ENCODE measurements at regions not wholly inside any gene's neighbourhood (a gene's known extent, or its start where the extent isn't known, plus 50 kb on each side); places are given as distances from the start of the nearest gene placed in this dataset.

DNA sequence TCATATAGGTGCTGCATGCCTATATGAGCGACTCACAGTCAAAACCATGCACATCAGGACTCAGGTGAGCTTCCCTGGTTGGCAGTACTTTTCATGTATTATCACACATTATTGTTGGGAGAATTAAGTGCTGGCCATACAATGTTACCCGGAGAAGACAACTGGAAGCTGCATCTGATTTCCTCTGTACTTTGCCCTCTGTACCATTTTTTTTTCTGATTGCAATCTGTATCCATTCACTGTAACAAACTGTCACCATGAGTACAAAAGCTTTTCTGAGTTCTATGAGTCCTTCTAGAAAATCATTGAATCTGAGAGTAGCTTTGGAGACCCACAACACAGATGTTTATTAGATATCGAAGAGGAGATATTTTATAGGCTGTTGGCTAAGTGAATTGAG, 651.0 kb downstream of the NR2F1-AS1 start:
- TF ChIP-seq, protein P1, sequence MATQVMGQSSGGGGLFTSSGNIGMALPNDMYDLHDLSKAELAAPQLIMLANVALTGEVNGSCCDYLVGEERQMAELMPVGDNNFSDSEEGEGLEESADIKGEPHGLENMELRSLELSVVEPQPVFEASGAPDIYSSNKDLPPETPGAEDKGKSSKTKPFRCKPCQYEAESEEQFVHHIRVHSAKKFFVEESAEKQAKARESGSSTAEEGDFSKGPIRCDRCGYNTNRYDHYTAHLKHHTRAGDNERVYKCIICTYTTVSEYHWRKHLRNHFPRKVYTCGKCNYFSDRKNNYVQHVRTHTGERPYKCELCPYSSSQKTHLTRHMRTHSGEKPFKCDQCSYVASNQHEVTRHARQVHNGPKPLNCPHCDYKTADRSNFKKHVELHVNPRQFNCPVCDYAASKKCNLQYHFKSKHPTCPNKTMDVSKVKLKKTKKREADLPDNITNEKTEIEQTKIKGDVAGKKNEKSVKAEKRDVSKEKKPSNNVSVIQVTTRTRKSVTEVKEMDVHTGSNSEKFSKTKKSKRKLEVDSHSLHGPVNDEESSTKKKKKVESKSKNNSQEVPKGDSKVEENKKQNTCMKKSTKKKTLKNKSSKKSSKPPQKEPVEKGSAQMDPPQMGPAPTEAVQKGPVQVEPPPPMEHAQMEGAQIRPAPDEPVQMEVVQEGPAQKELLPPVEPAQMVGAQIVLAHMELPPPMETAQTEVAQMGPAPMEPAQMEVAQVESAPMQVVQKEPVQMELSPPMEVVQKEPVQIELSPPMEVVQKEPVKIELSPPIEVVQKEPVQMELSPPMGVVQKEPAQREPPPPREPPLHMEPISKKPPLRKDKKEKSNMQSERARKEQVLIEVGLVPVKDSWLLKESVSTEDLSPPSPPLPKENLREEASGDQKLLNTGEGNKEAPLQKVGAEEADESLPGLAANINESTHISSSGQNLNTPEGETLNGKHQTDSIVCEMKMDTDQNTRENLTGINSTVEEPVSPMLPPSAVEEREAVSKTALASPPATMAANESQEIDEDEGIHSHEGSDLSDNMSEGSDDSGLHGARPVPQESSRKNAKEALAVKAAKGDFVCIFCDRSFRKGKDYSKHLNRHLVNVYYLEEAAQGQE (IDR thresholded peaks at IDR 0.05; ENCODE audit: unreplicated experiment) = no peak
- TF ChIP-seq CTCF (conservative IDR thresholded peaks at IDR 0.05; ENCODE audit: low read depth in 2 of 2) (no peak), STAT1 (IDR thresholded peaks at IDR 0.05; ENCODE audit: unreplicated experiment) (no peak), ZNF462 (CRISPR knock-in tag; IDR thresholded peaks at IDR 0.05) (no peak), JUNB (IDR thresholded peaks at IDR 0.05; ENCODE audit: unreplicated experiment) (no peak), ZNF114 (CRISPR knock-in tag; IDR thresholded peaks at IDR 0.05) (no peak), EZH2 (IDR thresholded peaks at IDR 0.05; ENCODE audit: low read depth, unreplicated experiment) (no peak), EZH2phosphoT487 (IDR thresholded peaks at IDR 0.05; ENCODE audit: unreplicated experiment) (no peak), NANOG (IDR thresholded peaks at IDR 0.05; ENCODE audit: borderline replicate concordance) (no peak), POLR2AphosphoS5 (IDR thresholded peaks at IDR 0.05; ENCODE audit: low read depth) (no peak), CREB1 (CRISPR knock-in tag; IDR thresholded peaks at IDR 0.05; ENCODE audit: low read depth) (no peak)
- TF ChIP-seq, protein P2, sequence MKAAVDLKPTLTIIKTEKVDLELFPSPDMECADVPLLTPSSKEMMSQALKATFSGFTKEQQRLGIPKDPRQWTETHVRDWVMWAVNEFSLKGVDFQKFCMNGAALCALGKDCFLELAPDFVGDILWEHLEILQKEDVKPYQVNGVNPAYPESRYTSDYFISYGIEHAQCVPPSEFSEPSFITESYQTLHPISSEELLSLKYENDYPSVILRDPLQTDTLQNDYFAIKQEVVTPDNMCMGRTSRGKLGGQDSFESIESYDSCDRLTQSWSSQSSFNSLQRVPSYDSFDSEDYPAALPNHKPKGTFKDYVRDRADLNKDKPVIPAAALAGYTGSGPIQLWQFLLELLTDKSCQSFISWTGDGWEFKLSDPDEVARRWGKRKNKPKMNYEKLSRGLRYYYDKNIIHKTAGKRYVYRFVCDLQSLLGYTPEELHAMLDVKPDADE (IDR thresholded peaks at IDR 0.05) = no peak

Data from GM23338 (cell line).